Transverse colon (tissue), 3 donors: ENCODE measurements at regions not wholly inside any gene's neighbourhood (a gene's known extent, or its start where the extent isn't known, plus 50 kb on each side); places are given as distances from the start of the nearest gene placed in this dataset.

Experiments used
- POLR2A ChIP-seq: fragments of 450-650 bp; IDR thresholded peaks from one replicate; pipeline ENCODE4 v1.6.1; 2016; ENCODE audit warnings: antibody characterized with exemption, mild to moderate bottlenecking, moderate library complexity
- TF ChIP-seq, protein P1 (sequence below), 5 experiments: fragments of 200-600 bp in 3 of 5; fragments of 450-650 bp in 2 of 5; sonication (generic) in 3 of 5; IDR thresholded peaks; 1 replicate in 2 of 5; 2 replicates in 3 of 5; pipeline ENCODE4 v1.5.1; 2016 to 2017; ENCODE audit warnings: antibody characterized with exemption in 5 of 5, inconsistent platforms in 3 of 5, mild to moderate bottlenecking in 2 of 5, moderate library complexity in 1 of 5

DNA sequence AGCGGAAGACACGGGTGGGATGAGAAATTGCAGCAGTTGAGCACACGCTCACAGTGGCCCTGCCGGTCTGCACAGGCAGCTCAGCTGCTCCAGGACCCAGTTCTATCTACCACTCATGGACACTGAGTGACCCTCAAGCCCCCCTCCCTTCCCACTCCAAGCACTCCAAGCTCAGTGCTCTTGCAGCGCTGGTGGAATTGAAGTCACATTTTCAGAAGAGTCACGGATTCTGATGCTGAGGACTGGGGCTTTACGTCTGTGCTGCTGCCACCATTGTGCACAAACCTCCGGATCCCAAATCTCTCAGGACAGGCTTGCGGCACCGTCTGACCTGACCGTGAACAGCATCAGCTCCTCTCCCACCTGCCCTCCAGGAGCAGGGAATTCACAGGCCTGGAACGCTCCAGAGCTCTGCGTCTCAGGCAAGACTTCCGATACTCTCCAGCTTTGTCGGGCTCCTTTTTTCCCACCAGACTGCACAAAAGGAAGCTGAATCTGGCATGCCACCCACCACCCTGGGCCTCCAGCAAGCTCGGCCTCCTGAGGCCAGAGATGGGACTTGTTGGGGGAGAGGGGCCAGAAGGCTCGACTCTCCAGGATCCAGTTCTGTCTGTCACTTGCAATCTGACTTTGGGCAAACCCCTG lies 213.1 kb upstream of the RTL1 start:
- TF ChIP-seq, protein P1, sequence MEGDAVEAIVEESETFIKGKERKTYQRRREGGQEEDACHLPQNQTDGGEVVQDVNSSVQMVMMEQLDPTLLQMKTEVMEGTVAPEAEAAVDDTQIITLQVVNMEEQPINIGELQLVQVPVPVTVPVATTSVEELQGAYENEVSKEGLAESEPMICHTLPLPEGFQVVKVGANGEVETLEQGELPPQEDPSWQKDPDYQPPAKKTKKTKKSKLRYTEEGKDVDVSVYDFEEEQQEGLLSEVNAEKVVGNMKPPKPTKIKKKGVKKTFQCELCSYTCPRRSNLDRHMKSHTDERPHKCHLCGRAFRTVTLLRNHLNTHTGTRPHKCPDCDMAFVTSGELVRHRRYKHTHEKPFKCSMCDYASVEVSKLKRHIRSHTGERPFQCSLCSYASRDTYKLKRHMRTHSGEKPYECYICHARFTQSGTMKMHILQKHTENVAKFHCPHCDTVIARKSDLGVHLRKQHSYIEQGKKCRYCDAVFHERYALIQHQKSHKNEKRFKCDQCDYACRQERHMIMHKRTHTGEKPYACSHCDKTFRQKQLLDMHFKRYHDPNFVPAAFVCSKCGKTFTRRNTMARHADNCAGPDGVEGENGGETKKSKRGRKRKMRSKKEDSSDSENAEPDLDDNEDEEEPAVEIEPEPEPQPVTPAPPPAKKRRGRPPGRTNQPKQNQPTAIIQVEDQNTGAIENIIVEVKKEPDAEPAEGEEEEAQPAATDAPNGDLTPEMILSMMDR (IDR thresholded peaks at IDR 0.05): no peak
- TF ChIP-seq POLR2A: no peak
